Right cardiac atrium (tissue), 5 donors: ENCODE measurements at regions not wholly inside any gene's neighbourhood (a gene's known extent, or its start where the extent isn't known, plus 50 kb on each side); places are given as distances from the start of the nearest gene placed in this dataset.
"Not testable (repeated sequence)": the region's sequence is repeated elsewhere in the genome, so short reads cannot be mapped to it uniquely, and the experiment has no call there.

Experiments used
- ATAC-seq, 2 donors: fragments of 200-7000 bp; cut with Tn5 transposase; one replicate each; pipeline versions ENCODE4 v1.8.0 to v1.9.1; 2020; ENCODE audit warnings: moderate library complexity in 2 of 2, mild to moderate bottlenecking in 1 of 2
- DNase-seq, 3 donors: peaks; one replicate each; pipeline ENCODE4 v3.0.0-alpha.2; 2020
- H3K27ac ChIP-seq: one replicate; pipeline ENCODE4 v1.5.1; 2013; ENCODE audit warnings: mild to moderate bottlenecking, low read length, control low read depth, moderate library complexity
- H3K27me3 ChIP-seq: one replicate; pipeline ENCODE4 v1.6.1; 2013; ENCODE audit not compliant: control insufficient read depth, insufficient read depth
- H3K4me1 ChIP-seq: one replicate; pipeline ENCODE4 v1.6.1; 2013; ENCODE audit warnings: low read length; ENCODE audit not compliant: control insufficient read depth, insufficient read depth
- H3K4me3 ChIP-seq: one replicate; pipeline ENCODE4 v1.5.1; 2013; ENCODE audit warnings: low read length, control low read depth
- H3K9me3 ChIP-seq: one replicate; pipeline ENCODE4 v1.6.1; 2013; ENCODE audit warnings: low read length; ENCODE audit not compliant: control insufficient read depth
- WGBS: extraction: QIAGEN DNeasy Blood & Tissue Kit; methylation state at CpG from one replicate; pipeline ENCODE4 v1.1.7; 2013; 5-methylcytosine and 5-hydroxymethylcytosine counted together
- intact Hi-C, 4 donors: fragments of 100-400 bp; cut with DNase I; formaldehyde crosslinking; loops; one replicate each; pipeline versions ENCODE4 v1.11.0 to v1.14.0; 2022 to 2023
- donor health status: healthy with polysubstance abuse.
- donor health status: DM: no; HTN: yes; CAD: no.
- donor health status: DM: no; HTN: no; CAD: no.
- donor health status: DM: no; HTN: yes; CAD: no; lungs with severe emphysema.
- donor health status: DM: yes; HTN: yes; CAD: no.

DNA sequence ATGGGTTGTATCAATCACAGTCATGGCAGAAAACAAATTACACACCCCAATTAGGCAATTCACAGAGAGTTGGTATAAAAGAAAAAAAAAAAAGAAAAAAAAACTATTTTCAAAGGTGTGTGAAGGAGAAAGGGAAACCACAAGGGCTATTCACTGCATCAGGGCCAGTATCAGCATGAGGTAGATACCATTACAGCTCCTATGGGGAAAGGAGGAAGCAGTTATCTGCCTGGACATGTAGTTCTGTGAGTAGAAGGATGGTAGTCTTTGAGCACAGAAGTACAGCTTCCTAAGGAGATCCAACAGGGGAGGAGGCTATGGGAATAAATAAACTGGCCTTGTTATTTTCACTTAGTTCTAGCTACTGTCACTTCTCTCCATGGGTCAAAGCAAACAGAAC, 746.1 kb downstream of the LUZP2 start:
- Histone ChIP-seq H3K4me1 (no peaks in the 10 kb centered on the region), H3K4me3 (no peak overlapping the region), H3K27ac (no peak overlapping the region), H3K27me3 (no peaks in the 10 kb centered on the region), H3K9me3 (no peaks in the 10 kb centered on the region)
- intact Hi-C loops: no loop called here
- ATAC-seq (no peak), DNase-seq (no peak)

DNA sequence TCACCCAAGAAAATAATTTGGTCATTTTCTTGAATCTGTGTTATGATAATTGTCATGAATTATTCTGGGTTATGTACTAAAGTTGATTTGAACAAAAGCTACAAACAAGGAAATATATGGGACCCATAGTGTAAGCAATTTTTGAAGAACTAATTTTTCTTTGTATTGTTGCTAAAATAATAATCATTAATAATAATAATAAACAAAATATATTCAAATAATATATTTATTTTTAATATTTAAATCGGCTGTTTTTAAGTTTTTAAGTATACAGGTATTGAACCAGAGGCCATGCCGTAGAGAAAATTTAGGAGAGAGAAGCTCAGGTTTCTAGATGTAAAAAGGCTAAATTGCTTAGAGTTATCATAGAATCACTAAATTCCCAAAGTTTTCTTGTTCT, 747.3 kb downstream of the LUZP2 start:
- H3K27ac ChIP-seq: no peak overlapping the region
- ATAC-seq: no peak

DNA sequence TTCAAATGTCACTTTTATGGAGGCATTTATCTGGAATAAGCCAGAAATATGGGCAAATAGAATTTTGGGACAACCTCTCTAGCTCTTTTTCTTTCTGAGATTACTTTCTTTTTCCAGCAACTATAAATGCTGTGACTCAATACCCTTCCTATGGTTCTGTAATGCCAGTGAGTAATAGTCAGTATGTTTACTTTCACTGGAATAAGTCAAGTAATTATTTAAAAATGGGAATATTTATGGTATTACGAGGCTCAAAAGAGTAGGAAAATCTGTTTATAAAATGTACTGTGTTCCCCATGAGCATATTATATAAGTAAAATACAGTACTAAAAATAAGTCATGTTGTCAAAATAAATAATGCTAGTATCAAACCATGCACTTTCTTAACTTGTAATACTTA, 750.5 kb downstream of the LUZP2 start:
- Histone ChIP-seq H3K27ac (no peak overlapping the region), H3K27me3 (no peaks in the 10 kb centered on the region), H3K4me1 (no peaks in the 10 kb centered on the region), H3K4me3 (no peak overlapping the region), H3K9me3 (no peaks in the 10 kb centered on the region)
- intact Hi-C loops: no loop called here
- DNase-seq: no peak
- no peak for ATAC-seq
- WGBS: 36% methylated on average over 1 of the region's 1 CpG

More for the DNA sequence above, 747.3 kb downstream of the LUZP2 start:
- H3K9me3 ChIP-seq: no peaks in the 10 kb centered on the region
- H3K4me1 ChIP-seq: no peaks in the 10 kb centered on the region
- no peak overlapping the region for H3K4me3 ChIP-seq
- intact Hi-C loops: no loop called here
- DNase-seq: no peak
- no peaks in the 10 kb centered on the region for H3K27me3 ChIP-seq
- 91% methylated on average over 2 of the region's 2 CpGs for WGBS

DNA sequence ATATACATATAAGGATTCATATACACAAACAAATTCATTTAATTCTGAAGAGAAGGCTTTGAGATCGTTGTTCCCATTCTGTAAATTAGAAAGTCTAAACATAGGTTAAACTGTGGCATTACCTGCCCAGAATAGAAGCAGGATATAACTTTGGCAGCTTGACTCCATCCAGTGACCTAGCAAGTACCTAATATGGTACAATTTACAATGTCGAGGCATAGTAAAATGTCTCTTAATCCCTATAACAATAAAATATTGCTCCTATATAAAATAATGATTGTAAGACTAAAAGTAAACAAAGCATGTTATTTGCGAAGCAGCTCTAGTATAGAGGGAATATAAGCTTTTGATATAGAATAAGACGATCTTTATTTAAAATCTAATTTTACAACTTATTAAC, 756.0 kb downstream of the LUZP2 start:
- no peak for ATAC-seq

DNA sequence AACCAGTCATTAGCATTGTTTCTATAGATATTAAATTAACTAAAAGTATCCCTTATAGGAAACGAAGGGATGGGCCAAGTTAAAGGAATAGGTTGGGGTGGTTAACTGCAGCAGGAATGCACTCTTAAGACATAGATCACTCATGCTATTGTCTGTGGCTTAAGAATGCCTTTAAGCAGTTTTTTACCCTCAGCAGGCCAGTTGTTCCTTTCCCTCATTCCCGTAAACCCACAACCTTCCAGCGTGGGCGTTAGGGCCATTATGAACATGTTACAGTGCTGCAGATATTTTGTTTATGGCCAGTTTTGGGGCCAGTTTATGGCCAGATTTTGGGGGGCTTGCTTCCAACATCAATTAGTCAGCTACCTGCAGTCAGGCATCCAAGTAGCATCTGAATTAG, 767.0 kb downstream of the LUZP2 start:
- H3K4me3 ChIP-seq, ATAC-seq, DNase-seq, H3K4me1 ChIP-seq, H3K9me3 ChIP-seq, H3K27me3 ChIP-seq, intact Hi-C loops, H3K27ac ChIP-seq: not testable (repeated sequence)
- WGBS: 88% methylated on average over 4 of the region's 4 CpGs

More for the DNA sequence above, 756.0 kb downstream of the LUZP2 start:
- no peaks in the 10 kb centered on the region for H3K27me3 ChIP-seq
- H3K4me3 ChIP-seq: no peak overlapping the region
- no peak overlapping the region for H3K27ac ChIP-seq
- intact Hi-C loops: no loop called here
- 80% methylated on average over 4 of the region's 4 CpGs for WGBS
- no peak for DNase-seq
- no peaks in the 10 kb centered on the region for H3K4me1 ChIP-seq
- H3K9me3 ChIP-seq: no peaks in the 10 kb centered on the region

DNA sequence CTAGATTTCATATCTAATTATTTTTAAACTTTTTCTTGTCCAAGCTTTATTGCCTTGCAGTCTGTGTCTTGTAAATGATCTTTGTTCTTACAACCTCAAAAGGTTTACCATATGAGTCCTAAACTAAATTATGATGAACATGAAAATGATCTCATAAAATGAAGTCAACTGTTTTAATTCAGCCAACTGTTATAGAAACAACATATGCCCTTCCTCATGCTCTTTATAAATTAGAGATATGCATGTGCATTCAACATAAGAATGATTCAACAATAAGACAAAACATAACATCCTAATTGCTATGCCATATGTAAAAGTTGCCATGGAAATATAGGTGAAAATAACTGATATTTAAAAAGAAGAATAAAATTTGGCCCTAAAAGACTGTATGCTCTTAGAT, 774.4 kb downstream of the LUZP2 start:
- Histone ChIP-seq H3K27ac (no peak overlapping the region), H3K9me3 (no peaks in the 10 kb centered on the region), H3K27me3 (no peaks in the 10 kb centered on the region), H3K4me1 (no peaks in the 10 kb centered on the region), H3K4me3 (no peak overlapping the region)
- intact Hi-C loops: no loop called here
- DNase-seq (no peak), ATAC-seq (no peak)

DNA sequence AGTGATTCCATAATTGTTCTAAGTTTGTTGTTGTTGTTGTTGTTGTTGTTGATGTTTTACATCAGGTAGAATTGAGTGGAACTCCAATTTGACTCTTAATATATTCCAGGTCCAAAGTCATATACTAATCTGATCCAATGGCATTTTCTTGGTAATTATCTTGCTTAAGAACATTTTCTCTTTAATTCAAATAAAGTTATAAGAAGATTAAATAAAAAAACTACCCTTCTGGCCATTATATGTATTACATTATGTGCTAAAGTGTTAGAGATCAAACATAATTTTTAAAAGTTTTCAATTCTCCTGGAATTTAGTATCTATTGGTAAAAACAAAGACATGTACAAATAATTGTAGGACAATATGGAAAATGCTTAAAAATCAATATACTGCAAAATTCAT, 775.4 kb downstream of the LUZP2 start:
- Histone ChIP-seq H3K4me3 (no peak overlapping the region), H3K27me3 (no peaks in the 10 kb centered on the region), H3K27ac (no peak overlapping the region), H3K9me3 (no peaks in the 10 kb centered on the region), H3K4me1 (no peaks in the 10 kb centered on the region)
- ATAC-seq: no peak
- no peak for DNase-seq
- intact Hi-C loops: no loop called here

DNA sequence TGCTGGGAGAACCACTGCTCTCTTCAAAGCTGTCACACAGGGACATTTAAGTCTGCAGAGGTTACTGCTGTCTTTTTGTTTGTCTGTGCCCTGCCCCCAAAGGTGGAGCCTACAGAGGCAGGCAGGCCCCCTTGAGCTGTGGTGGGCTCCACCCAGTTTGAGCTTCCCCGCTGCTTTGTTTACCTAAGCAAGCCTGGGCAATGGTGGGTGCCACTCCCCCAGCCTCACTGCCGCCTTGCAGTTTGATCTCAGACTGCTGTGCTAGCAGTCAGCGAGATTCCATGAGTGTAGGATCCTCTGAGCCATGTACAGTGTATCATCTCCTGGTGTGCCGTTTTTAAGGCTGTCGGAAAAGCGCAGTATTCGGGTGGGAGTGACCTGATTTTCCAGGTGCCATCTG, 784.0 kb downstream of the LUZP2 start:
- H3K4me3 ChIP-seq, intact Hi-C loops, H3K27ac ChIP-seq, ATAC-seq, DNase-seq, H3K9me3 ChIP-seq, H3K4me1 ChIP-seq, H3K27me3 ChIP-seq: not testable (repeated sequence)
- WGBS: 83% methylated on average over 7 of the region's 7 CpGs

DNA sequence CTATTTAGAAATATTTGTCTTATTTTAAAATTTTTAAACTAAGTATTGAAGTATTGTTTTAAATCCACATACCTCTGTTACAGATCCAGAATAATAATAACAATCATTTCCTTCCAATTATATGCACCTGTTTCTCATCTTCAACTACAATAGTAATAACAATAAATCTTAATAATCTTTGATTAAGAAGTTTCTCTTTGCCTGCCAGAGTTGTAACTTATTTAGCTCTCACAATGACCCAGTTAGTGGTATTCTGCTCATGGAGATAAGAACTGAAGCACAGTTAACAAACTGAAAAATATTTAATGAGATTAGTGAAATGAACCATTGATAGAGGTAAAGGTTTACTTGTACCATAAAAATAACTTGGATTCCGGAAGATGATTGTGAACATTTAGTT, 796.3 kb downstream of the LUZP2 start:
- H3K27me3 ChIP-seq: no peaks in the 10 kb centered on the region
- H3K4me1 ChIP-seq: no peaks in the 10 kb centered on the region
- no peak overlapping the region for H3K4me3 ChIP-seq
- intact Hi-C loops: no loop called here
- DNase-seq (no peak), ATAC-seq (no peak)
- H3K9me3 ChIP-seq: no peaks in the 10 kb centered on the region
- WGBS: 83% methylated on average over 1 of the region's 1 CpG
- H3K27ac ChIP-seq: no peak overlapping the region

DNA sequence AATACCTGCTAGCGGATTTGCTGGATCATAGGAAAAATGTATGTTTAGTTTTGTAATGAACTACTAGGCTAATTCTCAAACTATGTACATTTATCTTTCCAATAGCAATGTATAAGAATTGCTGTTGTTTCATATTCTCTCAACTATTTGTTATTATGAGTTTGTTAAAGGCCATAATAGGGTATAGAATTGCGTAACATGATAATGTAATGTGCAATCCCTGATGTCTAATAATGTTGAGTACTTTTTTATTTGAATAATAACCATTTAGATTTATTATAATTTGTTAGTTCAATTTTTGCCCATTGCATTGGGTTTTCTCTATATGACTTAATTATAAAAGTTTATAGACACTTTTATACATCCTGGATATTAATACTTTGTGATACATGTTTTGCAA, 801.6 kb downstream of the LUZP2 start:
- no peak overlapping the region for H3K27ac ChIP-seq
- no peak for ATAC-seq
- DNase-seq: no peak
- H3K4me1 ChIP-seq: no peaks in the 10 kb centered on the region
- no peaks in the 10 kb centered on the region for H3K27me3 ChIP-seq
- intact Hi-C loops: no loop called here
- 93% methylated on average over 2 of the region's 2 CpGs for WGBS
- no peaks in the 10 kb centered on the region for H3K9me3 ChIP-seq
- H3K4me3 ChIP-seq: no peak overlapping the region

DNA sequence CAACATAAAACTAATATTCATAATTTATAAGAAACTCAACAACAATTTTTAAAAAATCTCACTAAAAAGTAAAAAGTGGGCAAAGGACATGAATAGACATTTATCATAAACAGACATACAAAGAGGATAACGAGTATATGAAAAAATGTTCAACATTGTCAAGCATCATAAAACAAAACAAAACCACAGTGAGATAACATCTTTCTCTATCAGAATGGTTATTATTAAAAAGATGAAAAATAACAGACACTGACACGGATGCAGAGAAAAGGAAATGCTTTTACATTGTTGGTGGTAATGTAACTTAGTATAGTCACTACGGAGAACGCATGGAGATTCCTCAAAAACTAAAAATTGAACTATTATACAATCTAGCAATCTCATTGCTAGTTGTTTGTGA, 813.0 kb downstream of the LUZP2 start:
- Histone ChIP-seq H3K27ac (no peak overlapping the region), H3K4me3 (no peak overlapping the region), H3K27me3 (no peaks in the 10 kb centered on the region), H3K4me1 (no peaks in the 10 kb centered on the region), H3K9me3 (no peaks in the 10 kb centered on the region)
- ATAC-seq (no peak), DNase-seq (no peak)
- intact Hi-C loops: no loop called here
- WGBS: 77% methylated on average over 4 of the region's 4 CpGs

DNA sequence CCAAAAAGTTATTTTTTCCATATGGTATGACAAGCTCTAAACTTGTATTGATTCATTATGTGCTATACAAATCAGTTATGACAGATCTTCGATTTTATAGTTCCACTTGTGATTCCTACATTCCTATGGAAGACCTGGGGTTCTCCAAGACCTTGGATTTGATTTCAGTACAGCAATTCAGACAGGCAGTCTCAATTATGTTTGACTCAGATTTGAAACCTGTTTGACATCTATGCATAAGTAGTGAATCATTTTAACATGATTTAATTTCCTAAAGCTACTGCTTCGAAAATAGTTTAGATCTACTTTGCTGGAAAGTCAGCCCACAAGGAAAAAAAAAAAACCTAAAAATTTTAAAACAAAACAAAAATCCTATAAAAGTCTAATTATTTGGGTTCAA, 820.4 kb downstream of the LUZP2 start:
- ATAC-seq (no peak), DNase-seq (no peak)
- 88% methylated on average over 2 of the region's 2 CpGs for WGBS
- Histone ChIP-seq H3K4me3 (no peak overlapping the region), H3K4me1 (no peaks in the 10 kb centered on the region), H3K27me3 (no peaks in the 10 kb centered on the region), H3K27ac (no peak overlapping the region), H3K9me3 (no peaks in the 10 kb centered on the region)
- intact Hi-C loops: no loop called here
